Vagina (tissue), 2 donors: ENCODE measurements at regions not wholly inside any gene's neighbourhood (a gene's known extent, or its start where the extent isn't known, plus 50 kb on each side); places are given as distances from the start of the nearest gene placed in this dataset.

ENCODE experiments used
- POLR2A ChIP-seq, 2 donors: fragments of 450-650 bp; IDR thresholded peaks; one replicate each; pipeline ENCODE4 v1.6.1; 2017; ENCODE audit warnings: antibody characterized with exemption in 2 of 2, mild to moderate bottlenecking in 2 of 2, moderate library complexity in 2 of 2
- POLR2AphosphoS5 ChIP-seq, 2 donors: sonication (generic); formaldehyde crosslinking; IDR thresholded peaks; one replicate each; pipeline ENCODE4 v1.9.0; 2017; ENCODE audit warnings: antibody characterized with exemption in 2 of 2, mild to moderate bottlenecking in 2 of 2, low read depth in 1 of 2; ENCODE audit not compliant: insufficient read depth in 1 of 2
- TF ChIP-seq, protein P1 (sequence below), 3 experiments: fragments of 450-650 bp in 2 of 3; fragments of 200-600 bp in 1 of 3; sonication (generic) in 1 of 3; IDR thresholded peaks; one replicate each; pipeline ENCODE4 v1.5.1; 2017 to 2019; ENCODE audit warnings: antibody characterized with exemption in 3 of 3, mild to moderate bottlenecking in 2 of 3, moderate library complexity in 2 of 3

GRCh38 chr1:68571454-68572235 lies 74.8 kb upstream of the DEPDC1 start:
- TF ChIP-seq, protein P1, sequence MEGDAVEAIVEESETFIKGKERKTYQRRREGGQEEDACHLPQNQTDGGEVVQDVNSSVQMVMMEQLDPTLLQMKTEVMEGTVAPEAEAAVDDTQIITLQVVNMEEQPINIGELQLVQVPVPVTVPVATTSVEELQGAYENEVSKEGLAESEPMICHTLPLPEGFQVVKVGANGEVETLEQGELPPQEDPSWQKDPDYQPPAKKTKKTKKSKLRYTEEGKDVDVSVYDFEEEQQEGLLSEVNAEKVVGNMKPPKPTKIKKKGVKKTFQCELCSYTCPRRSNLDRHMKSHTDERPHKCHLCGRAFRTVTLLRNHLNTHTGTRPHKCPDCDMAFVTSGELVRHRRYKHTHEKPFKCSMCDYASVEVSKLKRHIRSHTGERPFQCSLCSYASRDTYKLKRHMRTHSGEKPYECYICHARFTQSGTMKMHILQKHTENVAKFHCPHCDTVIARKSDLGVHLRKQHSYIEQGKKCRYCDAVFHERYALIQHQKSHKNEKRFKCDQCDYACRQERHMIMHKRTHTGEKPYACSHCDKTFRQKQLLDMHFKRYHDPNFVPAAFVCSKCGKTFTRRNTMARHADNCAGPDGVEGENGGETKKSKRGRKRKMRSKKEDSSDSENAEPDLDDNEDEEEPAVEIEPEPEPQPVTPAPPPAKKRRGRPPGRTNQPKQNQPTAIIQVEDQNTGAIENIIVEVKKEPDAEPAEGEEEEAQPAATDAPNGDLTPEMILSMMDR (IDR thresholded peaks at IDR 0.05): no peak
- no peak for TF ChIP-seq POLR2A (IDR thresholded peaks at IDR 0.05)
- no peak for TF ChIP-seq POLR2AphosphoS5 (IDR thresholded peaks at IDR 0.05; ENCODE audit: insufficient read depth in 1 of 2, low read depth in 1 of 2)
